ENCODE measurements at regions not wholly inside any gene's neighbourhood (a gene's known extent, or its start where the extent isn't known, plus 50 kb on each side); places are given as distances from the start of the nearest gene placed in this dataset.

- no peaks in the 10 kb centered on the region for H3K9me3 ChIP-seq
- no peak for DNase-seq
- 84 to 95% methylated on average over 4 of the region's 4 CpGs for WGBS, 2 donors
- intact Hi-C loops (cut with DNase I), result no loop called here
- H3K27me3 ChIP-seq, result no peaks in the 10 kb centered on the region
- TF ChIP-seq, protein P1, sequence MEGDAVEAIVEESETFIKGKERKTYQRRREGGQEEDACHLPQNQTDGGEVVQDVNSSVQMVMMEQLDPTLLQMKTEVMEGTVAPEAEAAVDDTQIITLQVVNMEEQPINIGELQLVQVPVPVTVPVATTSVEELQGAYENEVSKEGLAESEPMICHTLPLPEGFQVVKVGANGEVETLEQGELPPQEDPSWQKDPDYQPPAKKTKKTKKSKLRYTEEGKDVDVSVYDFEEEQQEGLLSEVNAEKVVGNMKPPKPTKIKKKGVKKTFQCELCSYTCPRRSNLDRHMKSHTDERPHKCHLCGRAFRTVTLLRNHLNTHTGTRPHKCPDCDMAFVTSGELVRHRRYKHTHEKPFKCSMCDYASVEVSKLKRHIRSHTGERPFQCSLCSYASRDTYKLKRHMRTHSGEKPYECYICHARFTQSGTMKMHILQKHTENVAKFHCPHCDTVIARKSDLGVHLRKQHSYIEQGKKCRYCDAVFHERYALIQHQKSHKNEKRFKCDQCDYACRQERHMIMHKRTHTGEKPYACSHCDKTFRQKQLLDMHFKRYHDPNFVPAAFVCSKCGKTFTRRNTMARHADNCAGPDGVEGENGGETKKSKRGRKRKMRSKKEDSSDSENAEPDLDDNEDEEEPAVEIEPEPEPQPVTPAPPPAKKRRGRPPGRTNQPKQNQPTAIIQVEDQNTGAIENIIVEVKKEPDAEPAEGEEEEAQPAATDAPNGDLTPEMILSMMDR (IDR thresholded peaks at IDR 0.05), result no peak
- no peak for TF ChIP-seq POLR2A (IDR thresholded peaks at IDR 0.05)
- no peak overlapping the region for H3K27ac ChIP-seq
- H3K4me1 ChIP-seq, result no peaks in the 10 kb centered on the region
- H3K4me3 ChIP-seq (replicated peaks in 1 of 3), result no peak overlapping the region
- no peaks in the 10 kb centered on the region for H3K36me3 ChIP-seq
Observed at GRCh38 chr17:72315122-72315913, 194.5 kb downstream of the SOX9 start.

DNA sequence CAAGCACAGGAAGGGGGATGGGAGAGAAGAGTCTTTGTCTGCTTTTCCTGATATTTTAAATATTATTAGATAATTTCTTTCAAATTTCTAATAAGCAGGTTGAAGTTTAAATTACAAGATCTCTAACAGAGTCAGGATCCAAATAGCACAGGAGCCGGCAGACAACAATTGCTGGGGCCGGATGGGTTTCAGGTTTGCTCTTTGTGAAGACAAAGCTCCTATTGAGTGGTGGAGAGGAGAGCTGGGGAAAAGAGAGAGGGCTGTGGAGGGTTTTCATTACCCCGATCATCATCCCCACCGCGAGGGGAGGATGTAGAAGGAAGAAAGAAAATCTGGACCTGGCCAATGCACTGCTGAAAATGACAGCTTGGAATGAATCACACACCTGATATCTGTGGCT lies 197.3 kb downstream of the SOX9 start:
- intact Hi-C loops (cut with DNase I), result no loop called here
- Histone ChIP-seq H3K36me3 (no peaks in the 10 kb centered on the region), H3K4me1 (no peaks in the 10 kb centered on the region), H3K9me3 (no peaks in the 10 kb centered on the region), H3K4me3 (replicated peaks in 1 of 3) (no peak overlapping the region), H3K27me3 (no peaks in the 10 kb centered on the region), H3K27ac (no peak overlapping the region)
- no peak for DNase-seq
- no peak for TF ChIP-seq POLR2A (IDR thresholded peaks at IDR 0.05)
- TF ChIP-seq, protein P1 (IDR thresholded peaks at IDR 0.05), result no peak
- WGBS, 2 donors, result 85 to 90% methylated on average over 5 of the region's 5 CpGs

DNA sequence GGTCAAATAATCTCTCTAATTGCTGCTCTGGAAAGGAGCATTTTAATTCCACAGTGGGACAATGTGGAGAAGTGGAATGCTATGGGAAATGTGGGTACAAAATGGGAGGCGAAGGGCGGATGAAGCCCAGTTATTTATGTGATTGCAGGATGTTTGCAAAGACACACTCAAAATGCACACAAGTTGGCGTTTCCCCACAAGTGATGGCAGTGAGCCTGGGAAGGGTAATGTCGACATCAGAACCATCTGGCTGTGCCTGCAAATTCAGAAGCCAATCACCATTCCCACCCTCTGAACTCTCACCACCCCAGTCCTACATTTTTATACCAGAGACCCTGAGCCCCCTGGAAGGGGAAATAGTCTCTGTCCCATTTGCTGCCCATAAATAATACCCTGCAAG lies 201.1 kb downstream of the SOX9 start:
- Histone ChIP-seq H3K27ac (no peak overlapping the region), H3K36me3 (no peaks in the 10 kb centered on the region), H3K4me3 (replicated peaks in 1 of 3) (no peak overlapping the region), H3K9me3 (no peaks in the 10 kb centered on the region), H3K4me1 (no peaks in the 10 kb centered on the region), H3K27me3 (no peaks in the 10 kb centered on the region)
- no peak for DNase-seq
- WGBS, 2 donors, result 85 to 93% methylated on average over 4 of the region's 4 CpGs
- intact Hi-C loops (cut with DNase I), result no loop called here
- TF ChIP-seq, protein P1 (IDR thresholded peaks at IDR 0.05), result no peak
- no peak for TF ChIP-seq POLR2A (IDR thresholded peaks at IDR 0.05)

DNA sequence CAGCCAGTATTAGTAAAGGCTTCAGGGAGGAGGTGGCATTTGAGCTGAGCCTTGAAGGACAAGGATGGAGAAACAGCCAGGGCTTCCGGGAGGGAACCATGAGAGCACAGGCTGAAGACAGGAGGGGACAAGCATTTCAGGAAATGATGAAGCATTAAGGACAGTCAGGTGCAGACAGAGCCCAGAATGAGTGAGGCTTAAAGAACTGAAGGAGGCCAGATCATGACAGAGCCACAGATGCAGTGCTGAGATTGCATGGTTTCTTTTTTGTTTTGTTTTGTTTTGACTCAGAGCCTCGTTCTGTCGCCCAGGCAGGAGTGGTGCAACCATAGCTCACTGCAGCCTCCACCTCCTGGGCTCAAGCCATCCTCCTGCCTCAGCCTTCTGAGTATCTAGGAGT lies 211.5 kb downstream of the SOX9 start:
- DNase-seq, result no peak
- intact Hi-C loops (cut with DNase I), result no loop called here
- WGBS, 2 donors, result 74 to 80% methylated on average over 3 of the region's 3 CpGs
- Histone ChIP-seq H3K27me3 (no peaks in the 10 kb centered on the region), H3K4me3 (replicated peaks in 1 of 3) (no peak overlapping the region), H3K4me1 (peaks cover 3 to 10% of the 10 kb centered on the region in 2 donors), H3K9me3 (no peaks in the 10 kb centered on the region), H3K27ac (no peak overlapping the region), H3K36me3 (no peaks in the 10 kb centered on the region)
- TF ChIP-seq POLR2A (IDR thresholded peaks at IDR 0.05), result no peak
- TF ChIP-seq, protein P1 (IDR thresholded peaks at IDR 0.05), result no peak

DNA sequence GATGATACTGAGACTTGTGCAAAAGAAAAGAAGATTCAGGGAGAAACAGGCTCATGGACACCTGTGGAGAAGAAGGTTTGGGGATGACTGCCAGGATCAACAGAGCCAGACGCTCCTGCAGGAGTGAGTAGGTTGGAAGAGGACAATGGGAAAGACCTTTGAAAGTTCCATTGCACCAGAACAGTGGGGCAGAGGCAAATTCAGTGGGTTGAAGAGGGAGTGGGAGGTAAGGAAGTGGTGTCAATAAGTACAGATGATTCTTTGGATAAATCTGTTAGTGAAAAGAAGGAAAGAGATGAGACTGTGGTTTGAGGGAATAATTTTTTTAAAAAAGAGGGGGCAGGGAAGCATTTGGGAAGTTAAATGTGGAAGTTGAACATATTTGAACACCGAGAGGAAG lies 212.8 kb downstream of the SOX9 start:
- Histone ChIP-seq H3K27me3 (no peaks in the 10 kb centered on the region), H3K4me1 (peaks cover 3 to 12% of the 10 kb centered on the region in 2 donors), H3K4me3 (replicated peaks in 1 of 3) (no peak overlapping the region), H3K9me3 (no peaks in the 10 kb centered on the region), H3K36me3 (no peaks in the 10 kb centered on the region), H3K27ac (no peak overlapping the region)
- TF ChIP-seq, protein P1 (IDR thresholded peaks at IDR 0.05), result no peak
- TF ChIP-seq POLR2A (IDR thresholded peaks at IDR 0.05), result no peak
- no peak for DNase-seq
- intact Hi-C loops (cut with DNase I), result no loop called here
- WGBS, 2 donors, result 74 to 83% methylated on average over 2 of the region's 2 CpGs

All from thyroid gland (tissue), 4 donors.